Smooth muscle cell (in vitro differentiated cells): ENCODE measurements at regions not wholly inside any gene's neighbourhood (a gene's known extent, or its start where the extent isn't known, plus 50 kb on each side); places are given as distances from the start of the nearest gene placed in this dataset.

Experiments
- DNase-seq: peaks from one replicate; lab custom pipeline; 2025; ENCODE audit not compliant: unreplicated experiment; lab: John Stamatoyannopoulos, UW
- H2AFZ ChIP-seq: fragments of 200-600 bp; sonication (generic); 2 replicates; pipeline ENCODE4 v1.6.0; 2016; ENCODE audit warnings: antibody characterized with exemption, low read depth, mild to moderate bottlenecking
- H3F3A ChIP-seq: fragments of 200-600 bp; sonication (generic); 2 replicates; pipeline ENCODE4 v1.6.0; 2017; ENCODE audit warnings: antibody characterized with exemption, low read depth
- H3K27ac ChIP-seq: fragments of 200-600 bp; sonication (generic); 2 replicates; pipeline ENCODE4 v1.5.1; 2016; ENCODE audit warnings: low read depth, mild to moderate bottlenecking
- H3K27me3 ChIP-seq: fragments of 200-600 bp; sonication (generic); 2 replicates; pipeline ENCODE4 v1.6.1; 2016; ENCODE audit warnings: low read depth, mild to moderate bottlenecking
- H3K36me3 ChIP-seq: fragments of 200-600 bp; sonication (generic); 2 replicates; pipeline ENCODE4 v1.5.1; 2016; ENCODE audit warnings: low read depth
- H3K4me1 ChIP-seq: fragments of 200-600 bp; sonication (generic); 2 replicates; pipeline ENCODE4 v1.5.1; 2016; ENCODE audit warnings: low read depth
- H3K4me2 ChIP-seq: fragments of 200-600 bp; sonication (generic); 2 replicates; pipeline ENCODE4 v1.6.0; 2016; ENCODE audit warnings: mild to moderate bottlenecking
- H3K4me3 ChIP-seq: fragments of 200-600 bp; sonication (generic); 2 replicates; pipeline ENCODE4 v1.5.1; 2016; ENCODE audit warnings: mild to moderate bottlenecking
- H3K79me2 ChIP-seq: fragments of 200-600 bp; sonication (generic); 2 replicates; pipeline ENCODE4 v1.6.0; 2016; ENCODE audit warnings: low read depth, mild to moderate bottlenecking
- H3K9ac ChIP-seq: fragments of 200-600 bp; sonication (generic); 2 replicates; pipeline ENCODE4 v1.6.0; 2016; ENCODE audit warnings: low read depth
- H3K9me3 ChIP-seq: fragments of 200-600 bp; sonication (generic); replicated peaks from 2 replicates; pipeline ENCODE4 v1.5.1; 2016; ENCODE audit warnings: low read depth
- H4K20me1 ChIP-seq: fragments of 200-600 bp; sonication (generic); 2 replicates; pipeline ENCODE4 v1.6.0; 2016; ENCODE audit warnings: low read depth
- CTCF ChIP-seq: fragments of 200-600 bp; sonication (generic); IDR thresholded peaks from 2 replicates; pipeline ENCODE4 v1.5.1; 2017; ENCODE audit warnings: borderline replicate concordance, mild to moderate bottlenecking, antibody characterized with exemption; ENCODE audit not compliant: insufficient read depth, poor library complexity, severe bottlenecking
- WGBS: methylation state at CpG from one replicate; pipeline ENCODE4 v1.1.7; 2016; ENCODE audit warnings: low lambda C conversion rate; 5-methylcytosine and 5-hydroxymethylcytosine counted together

- Histone ChIP-seq H2AFZ (no peak overlapping the region), H3K27ac (no peak overlapping the region), H3K4me2 (no peak overlapping the region), H3K9ac (no peak overlapping the region), H4K20me1 (no peaks in the 10 kb centered on the region), H3K4me3 (no peak overlapping the region), H3K4me1 (no peaks in the 10 kb centered on the region), H3K9me3 (no peaks in the 10 kb centered on the region), H3K27me3 (no peaks in the 10 kb centered on the region), H3K79me2 (no peaks in the 10 kb centered on the region), H3F3A (no peaks in the 10 kb centered on the region), H3K36me3 (no peaks in the 10 kb centered on the region)
- WGBS: 94% methylated on average over 1 of the region's 1 CpG
- no peak for DNase-seq
- no peak for TF ChIP-seq CTCF
These were observed 308.9 kb upstream of the LRRC7 start for GRCh38 chr1:69258842-69259241.

GRCh38 chr1:69263921-69264391, 303.8 kb upstream of the LRRC7 start:
- DNase-seq: no peak
- TF ChIP-seq CTCF: no peak
- Histone ChIP-seq H3K27me3 (no peaks in the 10 kb centered on the region), H3K9ac (no peak overlapping the region), H3K4me2 (no peak overlapping the region), H2AFZ (no peak overlapping the region), H3K79me2 (no peaks in the 10 kb centered on the region), H3F3A (no peaks in the 10 kb centered on the region), H3K36me3 (no peaks in the 10 kb centered on the region), H3K9me3 (no peaks in the 10 kb centered on the region), H4K20me1 (no peaks in the 10 kb centered on the region), H3K4me3 (no peak overlapping the region), H3K27ac (no peak overlapping the region), H3K4me1 (no peaks in the 10 kb centered on the region)
- 83% methylated on average over 3 of the region's 3 CpGs for WGBS

- WGBS: 87% methylated on average over 2 of the region's 2 CpGs
- Histone ChIP-seq H2AFZ (no peak overlapping the region), H3K79me2 (no peaks in the 10 kb centered on the region), H3F3A (no peaks in the 10 kb centered on the region), H3K9ac (no peak overlapping the region), H3K36me3 (no peaks in the 10 kb centered on the region), H3K4me1 (no peaks in the 10 kb centered on the region), H3K4me3 (no peak overlapping the region), H3K27me3 (no peaks in the 10 kb centered on the region), H3K9me3 (no peaks in the 10 kb centered on the region), H3K4me2 (no peak overlapping the region), H3K27ac (no peak overlapping the region), H4K20me1 (no peaks in the 10 kb centered on the region)
- DNase-seq: no peak
- no peak for TF ChIP-seq CTCF
These were observed 298.2 kb upstream of the LRRC7 start for GRCh38 chr1:69269491-69269890.

GRCh38 chr1:69271587-69272125, 296.1 kb upstream of the LRRC7 start:
- H3K9ac ChIP-seq: no peak overlapping the region
- no peak overlapping the region for H3K27ac ChIP-seq
- H3K4me3 ChIP-seq: no peak overlapping the region
- H3K4me2 ChIP-seq: no peak overlapping the region
- H3K9me3 ChIP-seq: no peaks in the 10 kb centered on the region
- H3K36me3 ChIP-seq: no peaks in the 10 kb centered on the region
- H3K4me1 ChIP-seq: no peaks in the 10 kb centered on the region
- H3K27me3 ChIP-seq: no peaks in the 10 kb centered on the region
- H3K79me2 ChIP-seq: no peaks in the 10 kb centered on the region
- no peak for TF ChIP-seq CTCF
- DNase-seq: no peak
- H2AFZ ChIP-seq: no peak overlapping the region
- H4K20me1 ChIP-seq: no peaks in the 10 kb centered on the region
- no peaks in the 10 kb centered on the region for H3F3A ChIP-seq
- 93% methylated on average over 5 of the region's 5 CpGs for WGBS
